GM12892 (cell line): ENCODE measurements at regions not wholly inside any gene's neighbourhood (a gene's known extent, or its start where the extent isn't known, plus 50 kb on each side); places are given as distances from the start of the nearest gene placed in this dataset.

Experiments
- POLR2A ChIP-seq: IDR thresholded peaks from 2 replicates; pipeline ENCODE4 v1.6.1; 2011; ENCODE audit warnings: low read depth, low read length, control low read depth
- POLR2AphosphoS5 ChIP-seq: IDR thresholded peaks from 2 replicates; pipeline ENCODE4 v1.6.1; 2011; ENCODE audit warnings: low read depth, low read length, control low read depth
- TAF1 ChIP-seq: IDR thresholded peaks from 2 replicates; pipeline ENCODE4 v1.6.1; 2011; ENCODE audit warnings: low read depth, mild to moderate bottlenecking, control low read depth, low read length, borderline replicate concordance

GRCh38 chr3:104885214-104885814 lies 481.4 kb upstream of the ALCAM start:
- no peak for TF ChIP-seq POLR2A
- TF ChIP-seq POLR2AphosphoS5, result no peak
- no peak for TF ChIP-seq TAF1
